ENCODE measurements at regions not wholly inside any gene's neighbourhood (a gene's known extent, or its start where the extent isn't known, plus 50 kb on each side); places are given as distances from the start of the nearest gene placed in this dataset.

DNA sequence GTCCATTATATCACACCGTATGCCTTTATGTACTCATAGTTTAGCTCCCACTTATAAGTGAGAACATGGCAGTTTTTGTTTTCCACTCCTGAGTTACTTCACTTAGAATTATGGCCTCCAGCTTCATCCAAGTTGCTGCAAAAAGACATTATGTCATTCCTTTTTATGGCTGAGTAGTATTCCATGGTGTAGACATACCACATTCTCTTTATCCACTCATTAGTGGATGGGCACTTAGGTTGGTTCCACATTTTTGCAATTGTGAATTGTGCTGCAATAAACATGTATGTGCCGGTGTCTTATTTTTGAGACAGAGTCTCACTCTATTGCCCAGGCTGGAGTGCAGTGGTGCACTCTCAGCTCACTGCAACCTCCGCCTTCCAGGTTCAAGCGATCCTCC is 74.1 kb upstream of the IQSEC1 start:
- TF ChIP-seq CTCF (IDR thresholded peaks at IDR 0.05), result no peak
- no peaks in the 10 kb centered on the region for H3K9me3 ChIP-seq
- no peak for DNase-seq

GRCh38 chr3:13146643-13147143 is 73.5 kb upstream of the IQSEC1 start:
- Histone ChIP-seq H3K4me1 (no peaks in the 10 kb centered on the region), H3K27me3 (no peaks in the 10 kb centered on the region), H3K9me3 (no peaks in the 10 kb centered on the region), H3K9ac (ENCODE audit: low read depth in 2 of 2, low read length in 2 of 2) (no peak overlapping the region), H3K4me3 (no peak overlapping the region), H3K27ac (no peak overlapping the region), H3K36me3 (no peaks in the 10 kb centered on the region)
- DNase-seq, result no peak
- intact Hi-C loops (cut with DNase I), result no loop called here
- no peak for TF ChIP-seq CTCF (IDR thresholded peaks at IDR 0.05)

More for the DNA sequence above, 74.1 kb upstream of the IQSEC1 start:
- Histone ChIP-seq H3K36me3 (no peaks in the 10 kb centered on the region), H3K9ac (ENCODE audit: low read depth in 2 of 2, low read length in 2 of 2) (no peak overlapping the region), H3K27ac (no peak overlapping the region), H3K4me1 (no peaks in the 10 kb centered on the region), H3K4me3 (no peak overlapping the region), H3K27me3 (no peaks in the 10 kb centered on the region)
- intact Hi-C loops (cut with DNase I), result no loop called here

- no peak for TF ChIP-seq CTCF (IDR thresholded peaks at IDR 0.05)
- H3K27me3 ChIP-seq, result no peaks in the 10 kb centered on the region
- no peak for DNase-seq
- H3K4me1 ChIP-seq, result no peaks in the 10 kb centered on the region
- intact Hi-C loops (cut with DNase I), result no loop called here
- H3K9me3 ChIP-seq, result no peaks in the 10 kb centered on the region
- H3K4me3 ChIP-seq, result no peak overlapping the region
- no peak overlapping the region for H3K9ac ChIP-seq (ENCODE audit: low read depth in 2 of 2, low read length in 2 of 2)
- H3K27ac ChIP-seq, result no peak overlapping the region
- no peaks in the 10 kb centered on the region for H3K36me3 ChIP-seq
These were observed 72.8 kb upstream of the IQSEC1 start for GRCh38 chr3:13145826-13146642.

GRCh38 chr3:13145131-13145825 is 72.0 kb upstream of the IQSEC1 start:
- H3K36me3 ChIP-seq, result no peaks in the 10 kb centered on the region
- H3K9ac ChIP-seq (ENCODE audit: low read depth in 2 of 2, low read length in 2 of 2), result no peak overlapping the region
- no peaks in the 10 kb centered on the region for H3K4me1 ChIP-seq
- no peak overlapping the region for H3K4me3 ChIP-seq
- no peaks in the 10 kb centered on the region for H3K9me3 ChIP-seq
- H3K27ac ChIP-seq, result no peak overlapping the region
- intact Hi-C loops (cut with DNase I), result no loop called here
- no peak for TF ChIP-seq CTCF (IDR thresholded peaks at IDR 0.05)
- DNase-seq, result no peak
- H3K27me3 ChIP-seq, result no peaks in the 10 kb centered on the region

DNA sequence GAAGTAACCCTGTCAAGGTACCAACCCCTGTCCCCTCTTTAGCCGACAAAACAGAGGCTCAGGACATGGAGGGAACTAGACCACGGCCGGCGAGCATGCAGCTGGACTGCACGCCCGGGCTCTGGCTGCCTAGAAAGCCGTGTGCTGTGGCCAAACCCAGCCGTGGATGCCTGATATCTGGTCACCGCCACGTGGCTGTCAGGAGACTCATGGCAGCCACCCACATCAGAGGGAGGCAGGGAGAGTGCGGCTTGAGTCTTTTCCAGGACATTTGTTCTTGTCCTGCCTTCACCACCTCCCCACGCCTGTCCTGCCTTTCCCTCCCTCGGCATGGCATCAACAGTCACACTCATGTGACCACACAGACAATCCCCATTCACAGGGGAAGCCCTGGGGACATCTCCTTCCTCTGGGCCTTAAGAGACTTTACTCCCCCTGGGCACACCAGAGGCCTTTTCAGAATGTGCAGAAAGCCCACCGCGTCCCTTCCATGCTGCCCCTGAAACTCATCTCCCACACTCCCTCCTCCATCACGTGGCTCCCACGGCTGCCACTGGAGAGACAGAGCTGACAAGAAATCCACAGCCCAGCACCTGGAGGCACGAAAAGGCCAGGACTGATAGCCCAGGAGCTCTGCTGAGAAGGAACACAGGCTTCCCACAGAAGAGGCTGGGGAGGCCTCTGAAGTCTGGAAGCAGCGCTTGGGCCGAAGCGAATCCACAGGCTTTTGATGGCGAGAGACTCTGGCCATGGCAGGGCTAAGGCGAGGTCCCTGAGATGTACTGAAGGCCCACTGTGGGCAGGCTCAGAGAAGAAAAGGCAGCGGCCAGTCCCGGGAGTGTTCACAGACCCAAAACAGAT is 71.2 kb upstream of the IQSEC1 start:
- Histone ChIP-seq H3K27ac (no peak overlapping the region), H3K36me3 (no peaks in the 10 kb centered on the region), H3K4me3 (no peak overlapping the region), H3K9ac (ENCODE audit: low read depth in 2 of 2, low read length in 2 of 2) (no peak overlapping the region), H3K9me3 (no peaks in the 10 kb centered on the region), H3K27me3 (no peaks in the 10 kb centered on the region), H3K4me1 (no peaks in the 10 kb centered on the region)
- TF ChIP-seq CTCF (IDR thresholded peaks at IDR 0.05), result no peak
- intact Hi-C loops (cut with DNase I), result no loop called here
- no peak for DNase-seq
